NCI-H748 (cell line): ENCODE measurements at regions not wholly inside any gene's neighbourhood (a gene's known extent, or its start where the extent isn't known, plus 50 kb on each side); places are given as distances from the start of the nearest gene placed in this dataset.

Experiments used
- DNase-seq: peaks from one replicate; lab custom pipeline; 2025; ENCODE audit not compliant: unreplicated experiment; lab: John Stamatoyannopoulos, UW

GRCh38 chr17:74104921-74105320, 98.6 kb upstream of the RPL38 start:
- DNase-seq = no peak

- no peak for DNase-seq
These were observed 96.4 kb upstream of the RPL38 start for GRCh38 chr17:74107107-74107506.

- no peak for DNase-seq
These were observed 95.3 kb upstream of the RPL38 start for GRCh38 chr17:74108126-74108705.

GRCh38 chr17:74110467-74110866, 93.0 kb upstream of the RPL38 start:
- DNase-seq = no peak

- DNase-seq = no peak
These were observed 90.2 kb upstream of the RPL38 start for GRCh38 chr17:74113326-74113725.

- no peak for DNase-seq
These were observed 89.5 kb upstream of the RPL38 start for GRCh38 chr17:74113952-74114351.

GRCh38 chr17:74114881-74115470, 88.5 kb upstream of the RPL38 start:
- DNase-seq = no peak

GRCh38 chr17:74115586-74115985, 87.9 kb upstream of the RPL38 start:
- DNase-seq = no peak

- peak; percentile 54 for DNase-seq
These were observed 87.3 kb upstream of the RPL38 start for GRCh38 chr17:74116087-74116717.

- DNase-seq = no peak
These were observed 86.3 kb upstream of the RPL38 start for GRCh38 chr17:74117087-74117698.

- no peak for DNase-seq
These were observed 85.5 kb upstream of the RPL38 start for GRCh38 chr17:74117999-74118421.

- no peak for DNase-seq
These were observed 85.0 kb upstream of the RPL38 start for GRCh38 chr17:74118504-74118903.

- no peak for DNase-seq
These were observed 84.4 kb upstream of the RPL38 start for GRCh38 chr17:74119049-74119580.

- no peak for DNase-seq
These were observed 83.5 kb upstream of the RPL38 start for GRCh38 chr17:74119965-74120364.

GRCh38 chr17:74123350-74123749, 80.1 kb upstream of the RPL38 start:
- no peak for DNase-seq

GRCh38 chr17:74123866-74124444, 79.5 kb upstream of the RPL38 start:
- no peak for DNase-seq

GRCh38 chr17:74125156-74125555, 78.3 kb upstream of the RPL38 start:
- DNase-seq = peak; percentile 59

GRCh38 chr17:74126179-74126900, 77.1 kb upstream of the RPL38 start:
- no peak for DNase-seq

- DNase-seq = no peak
These were observed 76.5 kb upstream of the RPL38 start for GRCh38 chr17:74126959-74127358.

- no peak for DNase-seq
These were observed 74.8 kb upstream of the RPL38 start for GRCh38 chr17:74128456-74129211.
